Fibroblast of lung (primary cell): ENCODE measurements at regions not wholly inside any gene's neighbourhood (a gene's known extent, or its start where the extent isn't known, plus 50 kb on each side); places are given as distances from the start of the nearest gene placed in this dataset.

Experiments used
- CTCF ChIP-seq, 2 donors: IDR thresholded peaks in 1 of 2; conservative IDR thresholded peaks in 1 of 2; 1 replicate in 1 of 2; 2 replicates in 1 of 2; pipeline ENCODE4 v1.5.1; 2011 to 2012; ENCODE audit warnings: low read length in 2 of 2, control low read depth in 1 of 2, inconsistent platforms in 1 of 2, low read depth in 1 of 2, mild to moderate bottlenecking in 1 of 2
- EZH2 ChIP-seq: IDR thresholded peaks from 2 replicates; pipeline ENCODE4 v1.5.1; 2012; ENCODE audit warnings: low read length, control low read depth, mild to moderate bottlenecking; ENCODE audit errors: missing control alignments

GRCh38 chr3:59300733-59301132, 250.9 kb upstream of the CFAP20DC start:
- no peak for TF ChIP-seq CTCF (conservative IDR thresholded peaks at IDR 0.05 in 1 of 2, IDR thresholded peaks at IDR 0.05 in 1 of 2; ENCODE audit: low read depth in 1 of 2, low read length in 2 of 2)
- TF ChIP-seq EZH2: no peak
